Esophagus squamous epithelium (tissue), 5 donors: ENCODE measurements at regions not wholly inside any gene's neighbourhood (a gene's known extent, or its start where the extent isn't known, plus 50 kb on each side); places are given as distances from the start of the nearest gene placed in this dataset.

Source experiments
- DNase-seq: peaks from one replicate; lab custom pipeline; 2025; lab: John Stamatoyannopoulos, UW
- H3K27ac ChIP-seq, 4 donors: fragments of 200-600 bp; sonication (generic); one replicate each; pipeline ENCODE4 v1.5.1; 2016 to 2019; ENCODE audit warnings: mild to moderate bottlenecking in 1 of 4
- H3K27me3 ChIP-seq, 4 donors: fragments of 200-600 bp; sonication (generic); 1 replicate in 3 of 4; 2 replicates in 1 of 4; pipeline versions ENCODE4 v1.5.1 to v1.6.0; 2017 to 2021; ENCODE audit warnings: antibody characterized with exemption in 1 of 4
- H3K36me3 ChIP-seq, 3 donors: fragments of 200-600 bp; sonication (generic); one replicate each; pipeline ENCODE4 v1.5.1; 2016 to 2019
- H3K4me1 ChIP-seq, 3 donors: fragments of 200-600 bp; sonication (generic); one replicate each; pipeline ENCODE4 v1.5.1; 2017 to 2019
- H3K4me3 ChIP-seq, 4 donors: fragments of 200-600 bp; sonication (generic); 1 replicate in 3 of 4; 2 replicates in 1 of 4; pipeline ENCODE4 v1.5.1; 2016 to 2019; ENCODE audit warnings: mild to moderate bottlenecking in 2 of 4, moderate library complexity in 1 of 4
- H3K9me3 ChIP-seq, 3 donors: fragments of 200-600 bp; sonication (generic); one replicate each; pipeline ENCODE4 v1.5.1; 2016 to 2019
- CTCF ChIP-seq, 6 experiments: fragments of 450-650 bp in 4 of 6; fragments of 200-600 bp in 2 of 6; sonication (generic) in 2 of 6; IDR thresholded peaks; one replicate each; pipeline ENCODE4 v1.5.1; 2016 to 2019; ENCODE audit warnings: antibody characterized with exemption in 6 of 6, mild to moderate bottlenecking in 4 of 6, moderate library complexity in 4 of 6
- POLR2A ChIP-seq, 4 donors: fragments of 450-650 bp; IDR thresholded peaks; one replicate each; pipeline ENCODE4 v1.6.1; 2017; ENCODE audit warnings: antibody characterized with exemption in 4 of 4, mild to moderate bottlenecking in 4 of 4, moderate library complexity in 3 of 4
- WGBS, 2 donors: methylation state at CpG; one replicate each; pipeline ENCODE4 v1.1.5; 2018; 5-methylcytosine and 5-hydroxymethylcytosine counted together
- intact Hi-C: fragments of 100-400 bp; cut with DNase I; formaldehyde crosslinking; loops from one replicate; pipeline ENCODE4 v1.15.0; 2022
- donor health status: DM: yes; HTN: yes; CAD: no.

GRCh38 chr3:27859821-27860220 is 137.7 kb upstream of the EOMES start:
- Histone ChIP-seq H3K36me3 (no peaks in the 10 kb centered on the region), H3K27me3 (no peaks in the 10 kb centered on the region), H3K4me3 (no peak overlapping the region), H3K27ac (no peak overlapping the region), H3K9me3 (peaks cover 0 to 5% (median 0%) of the 10 kb centered on the region in 3 donors), H3K4me1 (no peaks in the 10 kb centered on the region)
- DNase-seq: no peak
- WGBS, 2 donors: 92 to 93% methylated on average over 1 of the region's 1 CpG
- intact Hi-C loops: no loop called here
- no peak for TF ChIP-seq POLR2A (IDR thresholded peaks at IDR 0.05)
- no peak for TF ChIP-seq CTCF (IDR thresholded peaks at IDR 0.05)

DNA sequence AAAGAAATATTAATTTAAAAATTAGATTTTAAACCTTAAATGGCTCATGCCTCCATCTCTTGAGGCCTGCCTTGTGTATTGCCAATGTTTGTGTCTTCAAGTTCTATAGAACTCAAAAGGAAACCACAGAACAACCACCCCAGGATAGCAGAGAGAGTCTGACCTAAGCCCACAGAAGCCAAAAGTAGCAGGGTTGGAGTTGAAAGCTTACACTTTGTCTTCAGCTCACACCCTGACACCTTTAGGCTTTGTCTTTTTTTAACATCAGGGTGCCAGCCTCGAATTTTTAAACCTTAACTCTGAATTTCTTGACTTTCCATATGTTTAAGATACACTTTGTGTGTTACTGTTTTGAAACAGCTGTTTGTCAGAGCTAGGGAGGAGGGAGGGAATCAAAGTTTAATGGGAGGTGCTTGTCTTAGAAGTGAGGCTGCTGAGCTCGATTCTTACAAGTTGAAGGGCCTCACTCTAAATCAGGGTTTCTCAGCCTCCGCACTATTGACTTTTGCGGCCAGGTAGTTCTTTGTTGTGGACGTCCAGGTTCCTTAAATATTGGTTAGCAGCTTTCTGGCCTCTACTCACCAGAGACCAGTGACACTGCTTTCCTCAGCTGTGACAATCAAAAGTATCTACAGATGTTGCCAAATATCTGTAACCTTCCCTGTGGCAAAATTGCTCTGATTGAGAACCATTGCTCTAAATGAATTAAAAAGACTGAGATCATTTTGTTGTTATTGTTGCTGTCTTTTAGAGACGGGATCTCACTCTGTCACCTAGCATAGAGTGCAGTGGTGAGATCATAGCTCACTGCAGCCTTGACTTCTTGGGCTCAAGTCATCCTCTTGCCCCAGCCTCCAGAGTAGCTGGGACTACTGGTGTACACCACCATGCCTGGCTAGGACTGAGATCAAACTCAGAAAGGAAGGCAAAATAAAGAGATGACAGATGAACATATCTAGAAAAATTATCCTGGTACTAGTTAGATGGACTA is 139.2 kb upstream of the EOMES start:
- WGBS, 2 donors: 43 to 51% methylated on average over 6 of the region's 6 CpGs
- intact Hi-C loops: no loop called here
- TF ChIP-seq POLR2A (IDR thresholded peaks at IDR 0.05) (no peak), CTCF (IDR thresholded peaks at IDR 0.05) (no peak)
- no peak for DNase-seq
- Histone ChIP-seq H3K27me3 (no peaks in the 10 kb centered on the region), H3K4me1 (no peaks in the 10 kb centered on the region), H3K9me3 (no peaks in the 10 kb centered on the region), H3K27ac (no peak overlapping the region), H3K36me3 (no peaks in the 10 kb centered on the region), H3K4me3 (no peak overlapping the region)

- Histone ChIP-seq H3K4me1 (no peaks in the 10 kb centered on the region), H3K9me3 (peaks cover 0 to 7% (median 6%) of the 10 kb centered on the region in 3 donors), H3K36me3 (no peaks in the 10 kb centered on the region), H3K27me3 (no peaks in the 10 kb centered on the region), H3K27ac (no peak overlapping the region), H3K4me3 (no peak overlapping the region)
- TF ChIP-seq POLR2A (IDR thresholded peaks at IDR 0.05): no peak
- TF ChIP-seq CTCF (IDR thresholded peaks at IDR 0.05): no peak
- intact Hi-C loops: no loop called here
- no peak for DNase-seq
Observed at GRCh38 chr3:27865731-27866130, 143.6 kb upstream of the EOMES start.

GRCh38 chr3:27869152-27869551 is 147.0 kb upstream of the EOMES start:
- H3K9me3 ChIP-seq: peaks cover 0 to 7% (median 6%) of the 10 kb centered on the region in 3 donors
- intact Hi-C loops: no loop called here
- no peak for DNase-seq

More at GRCh38 chr3:27869152-27869551, 147.0 kb upstream of the EOMES start:
- Histone ChIP-seq H3K36me3 (no peaks in the 10 kb centered on the region), H3K4me1 (no peaks in the 10 kb centered on the region), H3K27ac (no peak overlapping the region), H3K27me3 (no peaks in the 10 kb centered on the region), H3K4me3 (no peak overlapping the region)
- no peak for TF ChIP-seq POLR2A (IDR thresholded peaks at IDR 0.05)
- TF ChIP-seq CTCF (IDR thresholded peaks at IDR 0.05): no peak
